ENCODE measurements at regions not wholly inside any gene's neighbourhood (a gene's known extent, or its start where the extent isn't known, plus 50 kb on each side); places are given as distances from the start of the nearest gene placed in this dataset.

GRCh38 chr4:17414392-17414791, 97.5 kb downstream of the QDPR start:
- DNase-seq = no peak
- Histone ChIP-seq H3K9me3 (replicated peaks in 1 of 3) (no peaks in the 10 kb centered on the region), H3K27me3 (no peaks in the 10 kb centered on the region), H3K4me1 (replicated peaks in 1 of 2) (no peaks in the 10 kb centered on the region), H3K36me3 (replicated peaks in 1 of 2) (no peaks in the 10 kb centered on the region), H3K27ac (no peak overlapping the region), H3K4me3 (no peak overlapping the region)
- TF ChIP-seq POLR2A (IDR thresholded peaks at IDR 0.05) = no peak
- TF ChIP-seq, protein P1, sequence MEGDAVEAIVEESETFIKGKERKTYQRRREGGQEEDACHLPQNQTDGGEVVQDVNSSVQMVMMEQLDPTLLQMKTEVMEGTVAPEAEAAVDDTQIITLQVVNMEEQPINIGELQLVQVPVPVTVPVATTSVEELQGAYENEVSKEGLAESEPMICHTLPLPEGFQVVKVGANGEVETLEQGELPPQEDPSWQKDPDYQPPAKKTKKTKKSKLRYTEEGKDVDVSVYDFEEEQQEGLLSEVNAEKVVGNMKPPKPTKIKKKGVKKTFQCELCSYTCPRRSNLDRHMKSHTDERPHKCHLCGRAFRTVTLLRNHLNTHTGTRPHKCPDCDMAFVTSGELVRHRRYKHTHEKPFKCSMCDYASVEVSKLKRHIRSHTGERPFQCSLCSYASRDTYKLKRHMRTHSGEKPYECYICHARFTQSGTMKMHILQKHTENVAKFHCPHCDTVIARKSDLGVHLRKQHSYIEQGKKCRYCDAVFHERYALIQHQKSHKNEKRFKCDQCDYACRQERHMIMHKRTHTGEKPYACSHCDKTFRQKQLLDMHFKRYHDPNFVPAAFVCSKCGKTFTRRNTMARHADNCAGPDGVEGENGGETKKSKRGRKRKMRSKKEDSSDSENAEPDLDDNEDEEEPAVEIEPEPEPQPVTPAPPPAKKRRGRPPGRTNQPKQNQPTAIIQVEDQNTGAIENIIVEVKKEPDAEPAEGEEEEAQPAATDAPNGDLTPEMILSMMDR (IDR thresholded peaks at IDR 0.05) = no peak
- WGBS, 4 donors = 85 to 93% (median 93%) methylated on average over 6 to 34 of the region's 34 CpGs; no CpG with 5 or more reads in 1 of the 4 donors
- intact Hi-C loops (cut with DNase I) = no loop called here

DNA sequence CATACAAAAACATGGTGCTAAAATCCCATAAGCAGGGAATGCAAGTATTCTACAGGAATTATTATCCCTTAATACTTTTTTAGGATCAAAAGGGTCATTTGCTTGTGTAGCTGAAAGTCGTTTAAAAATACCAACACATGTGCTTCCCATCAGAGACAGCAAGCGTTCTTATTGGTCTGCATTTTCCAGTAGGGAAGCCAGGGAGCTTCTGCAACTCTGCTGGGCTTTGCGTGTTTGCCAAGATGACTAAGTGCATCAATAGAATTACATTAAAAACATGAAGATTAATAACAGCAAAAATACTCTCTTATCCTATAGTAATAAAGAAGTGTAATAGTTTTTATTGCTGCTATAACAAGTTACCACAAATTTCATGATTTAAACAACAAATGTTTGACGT, 111.2 kb downstream of the QDPR start:
- no peak overlapping the region for H3K27ac ChIP-seq

DNA sequence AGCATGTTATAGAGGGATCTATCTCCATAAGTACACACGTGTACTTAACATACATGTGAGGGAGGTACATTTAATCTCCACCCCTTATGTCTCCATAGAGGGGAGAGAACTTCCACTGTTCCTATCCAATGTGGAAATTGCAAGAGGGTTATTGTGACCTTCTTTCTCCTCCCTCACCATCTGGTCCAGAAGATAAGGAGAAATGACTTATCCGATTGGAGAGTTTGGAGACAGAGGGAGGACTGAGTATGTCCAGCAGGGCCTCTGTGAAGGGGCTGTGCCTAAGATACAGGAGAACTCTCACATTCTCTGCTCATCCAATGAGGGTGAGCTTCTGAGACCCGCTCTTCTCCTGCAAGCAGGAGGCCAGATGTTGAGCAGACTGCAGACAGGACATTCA, 113.1 kb downstream of the QDPR start:
- H3K27ac ChIP-seq = no peak overlapping the region
- 69 to 85% (median 77%) methylated on average over 3 of the region's 3 CpGs for WGBS, 4 donors
- TF ChIP-seq, protein P1 (IDR thresholded peaks at IDR 0.05) = no peak
- TF ChIP-seq POLR2A (IDR thresholded peaks at IDR 0.05) = no peak
- DNase-seq = no peak
- intact Hi-C loops (cut with DNase I) = no loop called here
- H3K4me3 ChIP-seq = no peak overlapping the region
- H3K9me3 ChIP-seq (replicated peaks in 1 of 3) = no peaks in the 10 kb centered on the region
- no peaks in the 10 kb centered on the region for H3K36me3 ChIP-seq (replicated peaks in 1 of 2)
- H3K27me3 ChIP-seq = no peaks in the 10 kb centered on the region
- no peaks in the 10 kb centered on the region for H3K4me1 ChIP-seq (replicated peaks in 1 of 2)

More for the DNA sequence above, 111.2 kb downstream of the QDPR start:
- Histone ChIP-seq H3K4me3 (no peak overlapping the region), H3K4me1 (replicated peaks in 1 of 2) (no peaks in the 10 kb centered on the region), H3K36me3 (replicated peaks in 1 of 2) (no peaks in the 10 kb centered on the region), H3K27me3 (no peaks in the 10 kb centered on the region), H3K9me3 (replicated peaks in 1 of 3) (no peaks in the 10 kb centered on the region)
- TF ChIP-seq, protein P1 (IDR thresholded peaks at IDR 0.05) = no peak
- no peak for TF ChIP-seq POLR2A (IDR thresholded peaks at IDR 0.05)
- no peak for DNase-seq
- intact Hi-C loops (cut with DNase I) = no loop called here
- 72 to 74% (median 73%) methylated on average over 4 of the region's 4 CpGs for whole genome bisulfite sequencing, 4 donors

GRCh38 chr4:17398035-17398434, 113.9 kb downstream of the QDPR start:
- Histone ChIP-seq H3K27me3 (no peaks in the 10 kb centered on the region), H3K4me3 (no peak overlapping the region), H3K4me1 (replicated peaks in 1 of 2) (no peaks in the 10 kb centered on the region), H3K36me3 (replicated peaks in 1 of 2) (no peaks in the 10 kb centered on the region), H3K9me3 (replicated peaks in 1 of 3) (no peaks in the 10 kb centered on the region), H3K27ac (no peak overlapping the region)
- 68 to 80% (median 72%) methylated on average over 2 of the region's 2 CpGs for WGBS, 4 donors
- DNase-seq = no peak
- no peak for TF ChIP-seq POLR2A (IDR thresholded peaks at IDR 0.05)
- TF ChIP-seq, protein P1 (IDR thresholded peaks at IDR 0.05) = no peak
- intact Hi-C loops (cut with DNase I) = no loop called here
